A172 (cell line): ENCODE measurements at regions not wholly inside any gene's neighbourhood (a gene's known extent, or its start where the extent isn't known, plus 50 kb on each side); places are given as distances from the start of the nearest gene placed in this dataset.

Experiments used
- DNase-seq: peaks from one replicate; pipeline ENCODE4 v3.0.0-alpha.2; 2015; ENCODE audit warnings: low spot score

DNA sequence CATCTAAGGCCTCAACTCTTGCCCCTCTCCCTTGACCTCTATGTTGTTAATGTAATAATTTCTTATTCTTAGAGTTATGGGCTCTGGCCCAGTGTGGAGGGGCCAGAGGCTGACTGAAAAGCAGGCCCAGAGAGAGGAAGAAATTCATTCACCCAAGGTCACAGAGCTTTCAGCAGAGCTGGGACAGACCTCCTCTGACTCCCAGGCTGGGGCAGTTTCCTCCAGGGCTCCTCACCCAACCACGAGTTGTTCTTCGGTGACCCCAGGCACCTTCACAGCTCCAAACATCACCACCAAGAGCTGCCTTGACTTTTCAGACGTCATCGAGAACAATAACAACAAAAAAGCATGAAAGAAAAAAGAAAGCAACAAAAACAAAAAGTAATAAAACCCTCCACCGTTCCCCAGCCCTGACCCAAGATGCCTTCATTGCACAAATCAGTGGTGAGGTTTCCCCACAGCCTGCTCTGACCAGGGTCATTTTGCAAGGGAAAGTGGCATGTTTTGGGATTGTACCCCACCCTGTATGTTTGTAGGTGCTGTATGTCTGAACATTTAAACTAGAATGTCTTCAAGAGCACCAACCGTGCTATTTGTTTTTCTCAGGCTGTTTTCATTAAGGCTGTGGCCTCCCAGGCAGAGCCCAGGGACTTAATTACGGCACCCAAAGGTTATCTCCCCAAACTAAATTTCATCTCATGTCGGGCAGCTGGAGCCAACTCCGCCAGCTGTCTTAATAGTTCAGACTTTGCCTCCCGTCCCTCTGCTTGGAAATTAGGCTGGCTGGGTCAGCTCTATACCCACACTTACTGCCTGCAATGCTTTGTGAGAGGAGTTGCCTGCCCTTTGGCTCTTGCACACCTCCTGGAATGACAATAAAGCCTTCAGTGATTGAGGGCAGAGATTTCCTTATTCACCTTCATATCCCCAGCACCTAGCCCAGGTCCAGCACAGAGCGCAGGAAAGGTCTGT lies 173.8 kb downstream of the RPLP1 start:
- DNase-seq: no peak

DNA sequence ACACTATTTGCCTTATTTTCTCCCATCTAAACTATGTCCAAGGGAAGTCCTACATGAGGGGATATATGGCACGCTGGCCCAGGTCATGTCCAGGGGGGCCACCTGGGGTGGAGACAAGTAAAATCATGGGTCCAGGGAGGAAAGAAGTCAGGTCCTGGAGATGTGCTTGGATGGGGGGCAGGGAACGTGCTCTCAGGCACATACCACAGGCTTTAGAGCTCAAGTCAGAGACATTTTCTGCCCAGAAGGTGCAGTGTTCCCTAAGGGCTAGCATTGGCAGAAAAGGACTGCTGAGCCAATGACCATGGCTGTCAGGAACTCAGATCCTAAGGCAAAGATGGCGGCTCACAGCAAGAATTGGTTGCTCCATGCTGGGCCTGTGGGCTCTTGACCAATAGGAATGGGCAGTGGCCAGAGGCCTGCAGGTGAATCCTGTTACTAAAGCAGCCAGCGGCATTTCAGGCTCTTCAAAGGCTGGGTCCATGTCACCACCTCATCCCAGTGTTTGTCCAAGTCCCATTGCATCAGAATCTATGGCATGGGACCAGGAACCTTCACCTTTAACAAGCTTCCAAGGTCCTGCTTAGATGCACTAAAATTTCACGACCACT lies 175.0 kb downstream of the RPLP1 start:
- no peak for DNase-seq

DNA sequence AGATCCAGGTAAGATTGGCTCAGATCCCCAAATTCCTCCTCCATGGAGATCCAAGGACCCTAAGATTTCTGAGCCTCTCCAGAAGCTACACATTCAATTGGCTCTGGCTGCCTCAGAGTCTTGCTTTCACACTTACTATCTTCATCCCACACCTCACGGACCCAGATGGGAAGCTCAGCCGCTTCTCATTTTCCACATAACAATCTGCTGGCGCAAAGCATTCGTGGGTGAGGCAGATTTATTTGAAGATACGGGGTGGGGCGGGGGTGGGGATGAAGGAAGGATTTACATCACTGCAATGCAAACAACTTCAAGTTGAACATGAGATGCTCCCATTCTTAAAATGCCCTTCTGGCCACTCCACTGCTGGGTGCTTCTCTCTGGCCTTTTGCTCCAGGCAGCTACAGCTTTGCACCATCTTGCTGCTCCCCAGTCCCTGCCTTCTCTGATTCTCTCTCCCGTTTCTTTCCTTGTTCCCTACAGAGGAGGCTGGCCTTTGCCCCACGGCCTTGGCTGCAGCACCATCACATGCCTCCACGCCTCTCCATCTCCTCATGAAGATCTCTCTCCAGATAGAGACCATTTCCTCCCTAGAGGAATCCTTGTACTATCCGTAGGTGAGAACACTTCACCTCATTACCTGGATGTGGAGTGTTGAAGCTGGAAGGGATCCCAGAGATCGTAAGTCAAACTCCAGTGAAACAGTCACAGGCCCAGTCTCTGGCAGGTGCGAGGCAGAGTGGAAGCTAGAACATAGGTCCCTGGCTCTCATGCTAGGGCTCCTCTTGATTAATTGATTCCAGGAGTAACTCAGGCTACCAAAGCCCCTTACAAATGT lies 175.9 kb downstream of the RPLP1 start:
- DNase-seq: no peak

DNA sequence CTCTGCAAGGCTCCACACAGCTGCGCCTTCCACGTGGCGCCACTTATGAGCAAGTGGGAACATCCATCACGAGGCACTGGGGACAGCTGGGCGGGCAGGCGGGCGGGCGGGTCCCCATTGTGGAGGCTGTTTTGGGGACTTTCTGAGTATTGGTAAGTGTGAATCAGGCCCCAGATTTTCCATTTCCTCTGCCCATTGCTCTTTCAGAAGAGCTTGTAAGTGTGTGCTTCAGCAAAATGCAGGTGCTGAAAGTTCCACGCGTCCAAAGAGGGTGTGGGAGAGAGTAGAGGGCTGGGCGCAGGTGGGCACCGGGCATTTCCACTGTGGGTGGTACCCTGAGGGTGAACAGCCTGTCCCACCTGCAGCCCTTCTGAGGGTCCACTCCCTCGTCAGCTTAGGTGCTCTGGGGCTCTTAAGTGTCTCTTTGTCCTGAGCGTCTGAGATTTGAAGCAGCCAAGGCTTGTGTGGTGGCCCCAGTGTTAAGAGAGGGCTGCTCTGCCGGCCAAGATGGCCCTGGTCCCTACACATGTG lies 177.1 kb downstream of the RPLP1 start:
- no peak for DNase-seq

DNA sequence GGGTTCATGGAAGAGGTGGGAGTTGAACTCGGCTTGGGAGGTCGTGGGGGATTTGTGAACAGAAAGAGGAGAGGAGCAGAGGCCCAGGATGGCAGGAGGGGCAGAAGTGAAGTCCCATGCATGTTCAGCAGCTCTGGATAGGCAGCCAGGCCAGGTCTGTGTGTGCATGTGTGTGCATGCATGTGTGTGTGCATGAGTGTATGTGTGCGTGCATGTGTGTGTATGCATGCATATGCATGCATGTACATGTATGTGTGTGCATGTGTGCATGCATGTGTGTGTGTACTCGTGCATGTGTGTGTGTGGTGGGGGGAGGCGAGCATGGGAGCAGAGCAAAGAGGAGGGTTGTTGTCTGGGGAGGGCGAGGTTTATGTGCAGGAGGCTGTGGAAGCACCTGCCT lies 178.4 kb downstream of the RPLP1 start:
- no peak for DNase-seq

DNA sequence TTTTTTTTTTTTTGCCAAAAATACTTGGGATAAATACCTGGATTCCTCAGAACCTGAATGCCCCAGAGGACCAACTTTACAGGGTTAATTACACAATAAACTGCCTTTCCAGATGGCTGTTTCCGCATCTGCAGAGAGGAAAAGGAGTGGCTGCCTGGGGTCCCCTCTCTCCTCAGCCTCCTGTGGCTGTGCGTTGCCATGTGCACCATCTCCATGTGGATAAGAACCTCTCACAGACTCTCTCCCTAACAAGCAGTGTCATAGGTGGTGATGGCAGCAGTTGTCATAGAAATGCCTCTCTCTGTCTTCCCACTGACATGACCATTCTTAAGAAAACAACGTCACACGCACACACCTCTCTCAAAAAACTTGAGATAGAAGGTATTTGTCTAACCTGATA lies 179.4 kb downstream of the RPLP1 start:
- no peak for DNase-seq

DNA sequence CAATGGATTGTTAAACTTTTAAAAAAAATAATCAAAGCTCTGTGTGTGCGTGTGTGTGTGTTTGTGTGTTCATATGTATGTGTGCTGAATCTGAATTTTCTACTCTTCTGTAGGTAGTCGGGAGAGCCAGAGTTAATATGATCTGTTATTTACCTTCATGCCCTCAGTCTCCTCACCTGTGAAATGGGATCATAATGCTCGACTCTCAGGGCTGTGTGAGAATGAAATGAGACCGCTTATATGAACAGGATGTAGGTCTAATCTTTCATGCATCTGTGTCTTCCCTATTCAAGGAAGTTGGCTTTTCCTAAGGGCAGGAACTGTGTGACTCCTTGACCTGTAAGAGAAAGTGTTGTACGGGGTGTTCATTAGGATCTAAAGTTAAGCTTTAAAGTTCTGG lies 182.2 kb downstream of the RPLP1 start:
- no peak for DNase-seq

DNA sequence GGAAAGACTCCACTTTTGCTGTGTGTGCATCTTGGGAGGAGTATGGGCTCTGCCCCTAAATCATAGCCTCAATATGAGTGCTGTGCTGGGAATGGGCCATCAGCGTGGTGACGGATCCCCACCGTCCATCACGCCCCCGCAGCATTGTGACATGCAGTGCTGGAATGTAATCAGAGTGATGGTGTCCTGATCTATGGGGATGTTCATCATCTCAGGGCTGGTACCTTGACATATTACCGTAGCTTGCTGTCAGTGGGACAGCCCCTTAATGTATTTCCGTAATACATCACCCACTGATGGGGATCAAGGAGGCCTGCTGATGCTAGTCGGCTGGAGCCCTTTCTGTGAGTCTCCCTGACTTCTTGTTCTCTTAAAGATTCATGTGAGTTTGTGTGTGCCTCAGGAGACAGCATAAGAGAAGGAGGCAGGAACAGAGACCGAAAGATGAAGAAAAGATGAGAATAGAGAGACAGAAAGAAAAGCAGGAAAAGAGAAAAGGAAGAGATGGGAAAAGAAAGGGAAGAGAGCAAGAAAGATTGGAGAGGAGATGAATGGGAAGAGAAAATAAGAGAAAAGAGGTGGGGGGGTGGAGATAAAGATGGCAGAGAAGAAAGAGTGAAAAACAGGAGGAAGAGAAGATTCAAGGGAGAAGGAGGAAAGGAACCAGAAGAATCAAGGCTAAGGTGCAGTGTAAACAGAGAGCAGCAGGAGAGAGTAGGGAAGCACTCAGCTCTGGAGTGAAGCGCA lies 183.7 kb downstream of the RPLP1 start:
- DNase-seq: no peak

DNA sequence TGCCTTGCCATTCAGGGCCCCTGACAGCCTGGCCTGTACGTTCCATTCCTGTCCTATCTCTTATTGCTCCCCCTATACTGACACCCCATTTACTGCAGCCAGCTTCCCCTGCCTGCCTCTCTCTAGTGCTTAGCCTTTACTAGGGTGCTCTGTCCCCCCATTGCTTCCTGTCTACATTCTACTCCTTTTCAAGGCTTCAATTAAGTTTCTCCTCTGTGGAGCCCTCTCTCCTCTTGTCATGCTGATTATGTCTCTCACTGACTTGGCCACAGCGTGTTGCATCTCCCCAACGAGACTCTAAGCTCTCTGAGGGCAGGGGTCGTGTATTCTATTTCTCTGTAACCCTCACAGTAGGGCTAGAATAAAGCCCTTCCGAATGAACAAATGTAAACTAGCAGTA lies 185.2 kb downstream of the RPLP1 start:
- DNase-seq: no peak

DNA sequence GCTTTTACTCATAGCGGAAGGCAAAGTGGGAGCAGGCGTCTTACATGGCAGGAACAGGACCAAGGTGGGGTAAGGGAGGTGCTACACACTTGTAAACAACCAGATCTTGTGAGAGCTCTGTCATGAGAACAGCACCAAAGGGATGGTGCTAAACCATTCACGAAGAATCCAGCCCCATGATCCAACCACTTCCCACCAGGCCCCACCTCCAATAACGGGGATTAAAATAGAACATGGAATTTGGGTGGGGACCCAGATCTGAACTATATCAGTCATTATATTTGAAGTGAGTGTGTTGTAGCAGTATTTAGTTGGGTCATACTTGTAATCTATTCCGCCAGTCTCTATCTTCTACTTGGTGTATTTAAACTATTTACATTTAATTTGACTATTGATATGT lies 190.9 kb downstream of the RPLP1 start:
- no peak for DNase-seq

DNA sequence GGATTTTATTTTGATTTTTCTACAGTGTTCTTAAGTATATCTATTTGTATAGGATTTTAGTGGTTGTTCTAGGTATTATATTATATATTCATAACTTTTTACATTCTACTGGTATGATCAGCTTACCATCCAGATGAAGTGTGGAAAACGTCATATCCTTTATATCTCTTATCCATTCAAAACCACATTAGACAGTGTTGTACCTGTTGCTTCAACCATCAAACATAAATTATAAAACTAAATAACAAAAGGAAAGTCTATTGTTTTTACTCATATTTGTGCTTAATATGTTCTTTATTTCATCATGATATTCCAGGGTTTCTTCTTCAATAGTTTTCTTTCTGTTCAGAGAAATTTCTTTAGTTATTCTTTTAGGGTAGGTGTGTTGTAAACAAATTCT lies 191.4 kb downstream of the RPLP1 start:
- no peak for DNase-seq

DNA sequence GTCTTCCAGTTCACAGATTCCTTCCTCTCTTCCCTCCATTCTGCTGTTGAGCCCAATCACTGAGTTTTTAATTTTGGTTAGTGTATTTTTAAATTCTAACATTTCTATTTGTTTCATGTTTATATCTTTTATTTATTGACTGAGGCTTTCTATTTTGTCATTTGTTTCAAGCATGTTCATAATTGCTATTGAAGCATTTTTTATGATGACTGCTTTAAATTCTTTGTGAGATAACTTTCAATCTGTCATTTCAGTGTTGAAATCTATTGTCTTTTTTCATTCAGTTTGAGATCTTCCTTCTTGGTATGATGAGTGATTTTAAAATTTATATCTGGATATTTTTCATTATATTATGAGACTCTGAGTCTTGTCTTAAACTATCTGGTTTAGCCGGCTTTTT lies 192.3 kb downstream of the RPLP1 start:
- DNase-seq: no peak

DNA sequence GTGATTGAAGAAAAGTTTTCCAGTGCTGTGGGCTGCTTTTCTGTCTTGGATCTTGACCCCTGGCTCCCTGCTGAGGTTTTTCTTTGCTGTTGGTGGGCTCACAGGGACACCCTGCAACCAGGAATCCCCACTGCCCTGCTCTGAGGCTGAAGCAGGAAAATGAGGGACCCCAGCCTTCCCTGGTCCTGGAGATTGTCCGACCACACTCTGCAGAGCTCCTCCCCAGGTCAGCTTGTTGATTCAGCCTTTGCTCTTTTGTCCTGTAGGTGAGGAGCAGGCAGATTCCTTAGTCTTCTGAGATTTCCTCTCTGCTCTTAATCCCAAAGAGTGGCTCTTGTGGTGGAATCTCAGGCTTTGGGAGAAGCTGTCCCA lies 194.5 kb downstream of the RPLP1 start:
- DNase-seq: no peak

DNA sequence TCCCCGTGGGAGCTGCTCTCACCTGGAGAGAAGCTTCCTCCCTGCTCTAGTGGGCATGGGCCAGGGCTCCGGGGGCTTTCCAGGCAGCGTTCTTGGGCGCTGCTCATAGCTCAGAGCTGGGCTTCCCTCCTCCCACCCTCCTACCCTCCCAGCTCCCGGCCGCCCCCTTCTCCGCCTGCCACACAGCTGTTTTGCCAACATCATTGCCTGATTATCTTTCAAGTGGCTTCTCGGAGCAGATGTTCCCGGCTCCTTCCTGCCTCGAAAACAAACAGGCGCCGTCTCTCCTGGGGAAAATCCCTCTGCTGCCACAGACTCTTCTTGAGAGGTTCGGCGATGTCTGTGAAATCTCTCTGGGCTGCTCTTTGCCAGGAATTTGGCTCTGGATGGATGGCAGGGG lies 195.6 kb downstream of the RPLP1 start:
- DNase-seq: no peak

DNA sequence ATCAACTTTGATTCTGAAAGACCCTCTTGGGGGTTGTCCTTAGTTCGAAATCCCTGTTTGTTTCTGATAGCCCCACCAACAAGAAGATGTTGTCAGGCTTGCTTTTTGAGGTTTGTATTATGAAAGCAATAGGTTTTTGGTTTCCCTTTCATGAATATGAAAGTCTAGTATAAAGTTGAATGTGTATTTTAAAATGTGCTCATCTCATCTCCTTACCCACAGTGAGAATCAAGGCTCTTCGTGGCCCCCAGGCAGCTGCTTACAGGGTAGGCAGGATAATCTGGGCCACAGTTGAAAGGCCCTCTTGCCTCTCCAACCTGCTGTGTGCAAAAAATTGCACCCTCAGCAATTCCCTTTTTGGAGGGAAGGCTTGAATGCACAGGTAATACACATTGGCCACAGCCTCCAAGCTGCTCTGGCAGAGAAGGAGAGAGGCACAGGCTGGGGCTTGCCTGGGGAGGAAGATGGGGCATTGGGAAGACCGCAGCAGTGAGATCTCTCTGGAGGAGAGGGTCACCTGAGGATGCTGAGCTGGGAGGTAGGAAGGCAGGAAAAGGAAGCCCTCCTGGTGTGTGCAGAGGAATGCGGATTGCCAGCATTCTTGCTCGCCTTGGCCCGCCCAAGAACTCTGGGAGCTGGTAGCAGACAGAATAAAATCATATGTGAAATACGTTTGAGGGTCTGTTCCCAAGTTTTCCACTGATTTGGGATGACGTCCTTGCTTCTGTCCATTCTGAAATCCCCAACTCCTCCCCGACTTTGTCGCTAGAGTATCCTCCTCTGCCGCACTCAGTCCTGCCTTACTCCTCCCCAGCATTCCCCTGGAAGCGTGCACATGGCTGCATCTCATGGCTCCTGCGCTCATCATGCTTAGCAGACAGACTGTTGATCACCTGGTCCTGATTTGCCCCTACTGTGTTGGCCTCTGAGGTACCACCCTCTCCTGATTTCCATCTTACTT lies 196.4 kb downstream of the RPLP1 start:
- no peak for DNase-seq

DNA sequence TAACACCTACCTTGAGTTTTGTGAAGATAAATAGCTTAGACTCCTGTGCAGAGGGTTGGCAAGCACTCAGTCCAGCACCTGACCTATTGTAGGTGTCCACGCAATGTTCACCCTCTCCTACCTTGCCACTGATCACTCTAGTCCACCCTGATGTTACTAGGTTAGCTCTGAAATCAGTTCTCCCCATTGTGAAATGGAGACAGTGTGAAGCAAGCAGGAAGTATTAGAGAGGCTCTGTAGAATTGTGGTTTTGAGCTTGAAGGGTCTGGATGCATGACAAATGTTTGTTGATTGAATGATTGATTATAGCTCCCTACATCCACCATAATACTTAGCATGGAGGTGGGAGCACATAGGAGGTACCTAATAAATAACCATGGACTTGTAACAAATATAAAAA lies 199.7 kb downstream of the RPLP1 start:
- DNase-seq: no peak

DNA sequence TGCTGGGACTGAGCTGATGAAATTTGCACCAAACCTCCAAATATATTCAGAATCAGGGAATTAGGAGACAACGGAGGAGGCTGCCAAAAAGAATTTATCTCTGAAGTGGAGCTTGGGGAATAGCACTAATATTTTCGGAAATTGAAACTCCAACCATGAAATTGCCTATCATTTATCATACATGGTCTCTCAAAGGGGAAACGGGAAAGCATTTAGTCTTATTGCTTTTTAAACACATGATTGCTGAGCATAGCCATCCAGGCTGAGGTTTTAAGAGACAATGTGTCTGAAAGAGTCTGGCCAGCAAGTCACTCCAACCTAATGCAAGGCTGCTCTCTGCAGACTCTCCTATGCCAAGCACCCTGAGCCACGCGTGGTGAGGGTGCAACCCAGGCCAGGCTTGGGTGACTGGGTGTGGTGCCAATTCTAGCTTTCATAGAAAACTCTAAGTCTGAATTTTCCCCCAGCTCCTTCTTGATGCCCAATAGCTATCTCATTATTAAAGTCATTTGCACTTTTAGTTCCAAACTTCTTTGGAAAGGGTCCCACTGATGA lies 200.2 kb downstream of the RPLP1 start:
- DNase-seq: no peak

DNA sequence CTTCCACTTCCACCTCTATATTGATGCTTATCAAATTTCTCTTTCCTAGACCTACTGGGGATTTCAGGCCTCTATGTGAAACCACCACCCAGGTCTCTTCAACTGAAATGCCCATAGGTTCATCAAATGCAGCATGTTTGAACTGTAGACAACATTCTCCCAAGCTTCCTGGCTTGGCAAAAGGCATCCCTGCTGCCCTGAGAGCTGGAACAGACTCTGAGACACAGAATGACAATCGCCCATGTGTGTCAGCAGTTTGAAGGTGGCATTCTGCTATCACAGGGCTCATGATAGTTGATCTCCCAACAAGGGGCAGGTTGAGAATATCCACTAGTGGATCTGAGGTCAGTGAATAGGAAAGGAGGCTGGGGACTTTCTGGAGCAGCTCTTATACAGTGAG lies 200.7 kb downstream of the RPLP1 start:
- DNase-seq: no peak

DNA sequence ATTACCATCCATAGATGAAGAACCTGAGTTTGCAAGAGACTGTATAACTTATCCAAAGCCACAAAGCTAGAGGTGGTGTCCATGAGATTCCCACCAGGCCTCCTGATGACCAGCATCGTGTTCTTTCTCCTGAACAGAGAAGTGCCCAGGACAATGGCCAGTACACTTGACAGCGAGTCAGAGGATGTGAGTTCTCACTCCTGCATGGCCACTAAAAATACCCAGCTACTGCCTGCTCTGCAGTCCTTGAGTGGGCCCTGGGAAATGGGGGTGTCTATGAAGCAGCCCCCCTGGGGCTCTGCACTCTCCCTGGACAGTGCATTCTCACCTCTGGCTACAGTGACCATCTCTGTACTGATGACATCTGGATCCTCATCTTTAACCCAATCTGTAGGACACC lies 201.2 kb downstream of the RPLP1 start:
- DNase-seq: no peak
